H4 (cell line): ENCODE measurements at regions not wholly inside any gene's neighbourhood (a gene's known extent, or its start where the extent isn't known, plus 50 kb on each side); places are given as distances from the start of the nearest gene placed in this dataset.

Source experiments
- DNase-seq: peaks from one replicate; pipeline ENCODE4 v3.0.0-alpha.2; 2015; ENCODE audit warnings: low spot score

- DNase-seq, result no peak
Observed at GRCh38 chr3:94985778-94986177, 922.9 kb downstream of the NSUN3 start.

- no peak for DNase-seq
Observed at GRCh38 chr3:94990952-94991705, 928.3 kb downstream of the NSUN3 start.

GRCh38 chr3:94996743-94997142, 933.9 kb downstream of the NSUN3 start:
- DNase-seq, result no peak

GRCh38 chr3:95002438-95003046, 939.7 kb downstream of the NSUN3 start:
- no peak for DNase-seq

GRCh38 chr3:95028688-95029087, 965.8 kb downstream of the NSUN3 start:
- DNase-seq, result peak; percentile 17

GRCh38 chr3:95029644-95030043, 966.8 kb downstream of the NSUN3 start:
- no peak for DNase-seq

- DNase-seq, result no peak
Observed at GRCh38 chr3:95036526-95037021, 973.7 kb downstream of the NSUN3 start.

GRCh38 chr3:95037097-95037496, 974.2 kb downstream of the NSUN3 start:
- no peak for DNase-seq

GRCh38 chr3:95037927-95038326, 975.1 kb downstream of the NSUN3 start:
- DNase-seq, result no peak

- DNase-seq, result no peak
Observed at GRCh38 chr3:95044101-95044500, 981.2 kb downstream of the NSUN3 start.

GRCh38 chr3:95048564-95048963, 985.7 kb downstream of the NSUN3 start:
- peak; percentile 15 for DNase-seq

- DNase-seq, result no peak
Observed at GRCh38 chr3:95049841-95050240, 987.0 kb downstream of the NSUN3 start.

GRCh38 chr3:95055288-95055687, 992.4 kb downstream of the NSUN3 start:
- no peak for DNase-seq

GRCh38 chr3:95082191-95082590, 1019.3 kb downstream of the NSUN3 start:
- DNase-seq, result no peak

GRCh38 chr3:95084738-95085137, 1021.9 kb downstream of the NSUN3 start:
- no peak for DNase-seq

- no peak for DNase-seq
Observed at GRCh38 chr3:95088464-95088863, 1025.6 kb downstream of the NSUN3 start.

GRCh38 chr3:95097493-95097892, 1034.6 kb downstream of the NSUN3 start:
- DNase-seq, result no peak

GRCh38 chr3:95120921-95121320, 1058.1 kb downstream of the NSUN3 start:
- DNase-seq, result peak; percentile 45

GRCh38 chr3:95123104-95123503, 1060.2 kb downstream of the NSUN3 start:
- no peak for DNase-seq

GRCh38 chr3:95134693-95135413, 1072.0 kb downstream of the NSUN3 start:
- no peak for DNase-seq

- no peak for DNase-seq
Observed at GRCh38 chr3:95148107-95148506, 1085.2 kb downstream of the NSUN3 start.

- DNase-seq, result no peak
Observed at GRCh38 chr3:95151590-95151989, 1088.7 kb downstream of the NSUN3 start.

GRCh38 chr3:95154766-95155165, 1091.9 kb downstream of the NSUN3 start:
- peak; percentile 92 for DNase-seq
